ENCODE measurements at regions not wholly inside any gene's neighbourhood (a gene's known extent, or its start where the extent isn't known, plus 50 kb on each side); places are given as distances from the start of the nearest gene placed in this dataset.

GRCh38 chrX:4185086-4185485 lies 471.6 kb upstream of the PRKX start:
- DNase-seq (ENCODE audit: low read depth in 4 of 4, low spot score in 2 of 4) = no peak

- no peak for DNase-seq (ENCODE audit: low read depth in 4 of 4, low spot score in 2 of 4)
Measured at GRCh38 chrX:4182408-4182806, 469.0 kb upstream of the PRKX start.

GRCh38 chrX:4181782-4182407 lies 468.4 kb upstream of the PRKX start:
- DNase-seq (ENCODE audit: low read depth in 4 of 4, low spot score in 2 of 4) = no peak

- DNase-seq (ENCODE audit: low read depth in 4 of 4, low spot score in 2 of 4) = no peak
Measured at GRCh38 chrX:4179031-4179430, 465.6 kb upstream of the PRKX start.

- DNase-seq (ENCODE audit: low read depth in 4 of 4, low spot score in 2 of 4) = no peak
Measured at GRCh38 chrX:4175221-4175620, 461.8 kb upstream of the PRKX start.

- DNase-seq (ENCODE audit: low read depth in 4 of 4, low spot score in 2 of 4) = no peak
Measured at GRCh38 chrX:4173743-4174142, 460.3 kb upstream of the PRKX start.

- DNase-seq (ENCODE audit: low read depth in 4 of 4, low spot score in 2 of 4) = no peak
Measured at GRCh38 chrX:4151798-4152197, 438.3 kb upstream of the PRKX start.

- no peak for DNase-seq (ENCODE audit: low read depth in 4 of 4, low spot score in 2 of 4)
Measured at GRCh38 chrX:4150259-4150658, 436.8 kb upstream of the PRKX start.

GRCh38 chrX:4129626-4130025 lies 416.2 kb upstream of the PRKX start:
- no peak for DNase-seq (ENCODE audit: low read depth in 4 of 4, low spot score in 2 of 4)

GRCh38 chrX:4118666-4119530 lies 405.4 kb upstream of the PRKX start:
- DNase-seq (ENCODE audit: low read depth in 4 of 4, low spot score in 2 of 4) = no peak

GRCh38 chrX:4110964-4111363 lies 397.5 kb upstream of the PRKX start:
- DNase-seq (ENCODE audit: low read depth in 4 of 4, low spot score in 2 of 4) = no peak

GRCh38 chrX:4094926-4095325 lies 381.5 kb upstream of the PRKX start:
- no peak for DNase-seq (ENCODE audit: low read depth in 4 of 4, low spot score in 2 of 4)

GRCh38 chrX:4091046-4091760 lies 377.8 kb upstream of the PRKX start:
- DNase-seq (ENCODE audit: low read depth in 4 of 4, low spot score in 2 of 4) = no peak

- DNase-seq (ENCODE audit: low read depth in 4 of 4, low spot score in 2 of 4) = no peak
Measured at GRCh38 chrX:4059893-4060292, 346.4 kb upstream of the PRKX start.

- no peak for DNase-seq (ENCODE audit: low read depth in 4 of 4, low spot score in 2 of 4)
Measured at GRCh38 chrX:4043951-4044350, 330.5 kb upstream of the PRKX start.

- DNase-seq (ENCODE audit: low read depth in 4 of 4, low spot score in 2 of 4) = no peak
Measured at GRCh38 chrX:4035874-4036273, 322.4 kb upstream of the PRKX start.

GRCh38 chrX:4028151-4028550 lies 314.7 kb upstream of the PRKX start:
- DNase-seq (ENCODE audit: low read depth in 4 of 4, low spot score in 2 of 4) = no peak

GRCh38 chrX:4005281-4005680 lies 291.8 kb upstream of the PRKX start:
- no peak for DNase-seq (ENCODE audit: low read depth in 4 of 4, low spot score in 2 of 4)

- no peak for DNase-seq (ENCODE audit: low read depth in 4 of 4, low spot score in 2 of 4)
Measured at GRCh38 chrX:4004822-4005221, 291.4 kb upstream of the PRKX start.

GRCh38 chrX:3994315-3994714 lies 280.9 kb upstream of the PRKX start:
- DNase-seq (ENCODE audit: low read depth in 4 of 4, low spot score in 2 of 4) = no peak

- DNase-seq (ENCODE audit: low read depth in 4 of 4, low spot score in 2 of 4) = no peak
Measured at GRCh38 chrX:3990569-3990968, 277.1 kb upstream of the PRKX start.

Data from left renal cortex interstitium (tissue), 4 donors.